ENCODE measurements at regions not wholly inside any gene's neighbourhood (a gene's known extent, or its start where the extent isn't known, plus 50 kb on each side); places are given as distances from the start of the nearest gene placed in this dataset.
A peak's percentile ranks its signal among the peaks of the same experiment; 100 is the strongest.

DNA sequence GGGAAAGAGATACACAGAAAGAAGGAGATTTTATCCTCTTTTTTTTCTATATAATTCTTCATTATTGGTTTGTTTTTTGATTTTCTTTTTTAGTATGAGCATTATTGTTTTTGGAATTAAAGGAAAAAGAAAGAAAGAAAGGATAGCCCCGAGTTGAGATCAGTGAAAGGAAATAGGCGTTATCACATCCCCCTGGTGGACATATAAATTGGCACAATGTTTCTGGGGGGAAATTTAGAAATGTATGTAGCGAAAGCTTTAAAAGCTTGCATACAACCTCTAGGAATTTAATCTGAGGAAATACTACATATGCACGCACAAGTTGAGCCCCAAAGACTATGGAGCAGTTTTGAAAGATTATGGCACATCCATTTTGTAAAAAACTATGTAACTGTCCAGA lies 226.3 kb upstream of the LDB2 start:
- Histone ChIP-seq H3K9me3 (ENCODE audit: severe bottlenecking) (no peaks in the 10 kb centered on the region), H3K27me3 (ENCODE audit: insufficient read depth, poor library complexity, severe bottlenecking) (no peaks in the 10 kb centered on the region), H3K4me3 (ENCODE audit: severe bottlenecking) (no peak overlapping the region), H3K27ac (ENCODE audit: poor library complexity, severe bottlenecking) (no peak overlapping the region), H3K4me1 (ENCODE audit: insufficient read depth, poor library complexity, severe bottlenecking) (no peaks in the 10 kb centered on the region), H3K36me3 (ENCODE audit: low read depth) (no peaks in the 10 kb centered on the region)
- DNase-seq (ENCODE audit: low spot score) (no peak), ATAC-seq (ENCODE audit: low read depth) (no peak)
- TF ChIP-seq, protein P1, sequence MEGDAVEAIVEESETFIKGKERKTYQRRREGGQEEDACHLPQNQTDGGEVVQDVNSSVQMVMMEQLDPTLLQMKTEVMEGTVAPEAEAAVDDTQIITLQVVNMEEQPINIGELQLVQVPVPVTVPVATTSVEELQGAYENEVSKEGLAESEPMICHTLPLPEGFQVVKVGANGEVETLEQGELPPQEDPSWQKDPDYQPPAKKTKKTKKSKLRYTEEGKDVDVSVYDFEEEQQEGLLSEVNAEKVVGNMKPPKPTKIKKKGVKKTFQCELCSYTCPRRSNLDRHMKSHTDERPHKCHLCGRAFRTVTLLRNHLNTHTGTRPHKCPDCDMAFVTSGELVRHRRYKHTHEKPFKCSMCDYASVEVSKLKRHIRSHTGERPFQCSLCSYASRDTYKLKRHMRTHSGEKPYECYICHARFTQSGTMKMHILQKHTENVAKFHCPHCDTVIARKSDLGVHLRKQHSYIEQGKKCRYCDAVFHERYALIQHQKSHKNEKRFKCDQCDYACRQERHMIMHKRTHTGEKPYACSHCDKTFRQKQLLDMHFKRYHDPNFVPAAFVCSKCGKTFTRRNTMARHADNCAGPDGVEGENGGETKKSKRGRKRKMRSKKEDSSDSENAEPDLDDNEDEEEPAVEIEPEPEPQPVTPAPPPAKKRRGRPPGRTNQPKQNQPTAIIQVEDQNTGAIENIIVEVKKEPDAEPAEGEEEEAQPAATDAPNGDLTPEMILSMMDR (IDR thresholded peaks at IDR 0.05; ENCODE audit: poor library complexity, severe bottlenecking) = peak; percentile 26

DNA sequence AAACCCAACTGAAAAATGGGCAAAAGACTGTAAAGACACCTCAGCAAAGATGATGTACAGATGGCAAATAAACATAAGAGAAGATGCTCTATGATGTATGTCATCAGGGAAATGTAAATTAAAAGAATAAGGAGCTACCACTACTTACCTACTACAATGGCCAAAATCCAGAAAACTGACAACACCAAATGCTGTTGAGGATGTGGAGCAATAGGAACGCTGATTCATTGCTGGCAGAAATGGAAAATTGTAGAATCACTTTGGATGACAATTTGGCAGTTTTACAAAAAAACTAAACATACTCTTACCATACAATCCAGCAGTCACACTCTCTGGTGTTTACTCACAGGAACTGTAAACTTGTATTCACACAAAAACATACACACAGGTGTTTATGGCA lies 222.3 kb upstream of the LDB2 start:
- TF ChIP-seq, protein P1 (IDR thresholded peaks at IDR 0.05; ENCODE audit: poor library complexity, severe bottlenecking) = no peak
- Histone ChIP-seq H3K27me3 (ENCODE audit: insufficient read depth, poor library complexity, severe bottlenecking) (no peaks in the 10 kb centered on the region), H3K4me1 (ENCODE audit: insufficient read depth, poor library complexity, severe bottlenecking) (no peaks in the 10 kb centered on the region), H3K36me3 (ENCODE audit: low read depth) (no peaks in the 10 kb centered on the region), H3K27ac (ENCODE audit: poor library complexity, severe bottlenecking) (no peak overlapping the region), H3K4me3 (ENCODE audit: severe bottlenecking) (no peak overlapping the region), H3K9me3 (ENCODE audit: severe bottlenecking) (no peaks in the 10 kb centered on the region)
- DNase-seq (ENCODE audit: low spot score) (no peak), ATAC-seq (ENCODE audit: low read depth) (no peak)

DNA sequence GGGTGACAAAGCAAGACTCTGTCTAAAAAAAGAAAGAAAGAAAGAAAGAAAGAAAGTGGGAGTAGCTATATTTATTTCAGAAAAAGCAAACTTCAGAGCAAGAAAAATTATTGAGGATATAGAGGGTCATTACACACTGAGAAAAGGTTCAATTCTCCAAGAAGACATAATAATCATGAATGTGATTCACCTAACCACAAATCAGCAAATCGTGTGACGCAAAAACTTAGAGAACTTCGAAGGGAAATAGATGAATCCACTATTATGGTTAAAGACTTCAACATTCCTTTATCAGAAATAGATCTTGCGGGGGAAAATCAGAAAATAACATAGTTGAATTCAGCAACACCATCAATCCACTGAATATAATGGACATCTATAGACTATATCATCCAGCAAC lies 219.3 kb upstream of the LDB2 start:
- no peaks in the 10 kb centered on the region for H3K4me1 ChIP-seq (ENCODE audit: insufficient read depth, poor library complexity, severe bottlenecking)
- ATAC-seq (ENCODE audit: low read depth) (no peak), DNase-seq (ENCODE audit: low spot score) (no peak)
- TF ChIP-seq, protein P1 (IDR thresholded peaks at IDR 0.05; ENCODE audit: poor library complexity, severe bottlenecking) = no peak
- no peaks in the 10 kb centered on the region for H3K9me3 ChIP-seq (ENCODE audit: severe bottlenecking)
- no peak overlapping the region for H3K4me3 ChIP-seq (ENCODE audit: severe bottlenecking)
- no peaks in the 10 kb centered on the region for H3K27me3 ChIP-seq (ENCODE audit: insufficient read depth, poor library complexity, severe bottlenecking)
- H3K27ac ChIP-seq (ENCODE audit: poor library complexity, severe bottlenecking) = no peak overlapping the region
- H3K36me3 ChIP-seq (ENCODE audit: low read depth) = no peaks in the 10 kb centered on the region

DNA sequence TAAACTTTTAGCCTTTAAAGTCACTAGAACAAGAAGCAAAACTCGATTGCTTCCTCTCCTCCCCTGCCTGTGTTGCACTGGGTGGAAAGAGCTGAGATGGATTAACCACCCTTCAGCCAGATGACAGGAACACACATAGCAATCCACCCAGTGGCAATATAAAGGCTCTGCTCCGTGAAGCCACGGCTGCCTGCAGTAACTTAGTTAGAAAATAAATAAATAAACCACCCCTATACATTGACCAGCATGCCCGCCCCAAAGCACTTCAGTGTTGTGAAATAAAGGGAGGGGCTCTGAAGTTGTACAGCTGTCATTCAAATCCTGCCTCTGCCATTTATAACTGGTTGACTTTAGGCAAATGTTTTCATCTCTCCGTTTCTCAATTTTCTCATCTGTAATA lies 217.1 kb upstream of the LDB2 start:
- TF ChIP-seq, protein P1 (IDR thresholded peaks at IDR 0.05; ENCODE audit: poor library complexity, severe bottlenecking) = no peak
- no peaks in the 10 kb centered on the region for H3K9me3 ChIP-seq (ENCODE audit: severe bottlenecking)
- H3K27ac ChIP-seq (ENCODE audit: poor library complexity, severe bottlenecking) = no peak overlapping the region
- no peak for ATAC-seq (ENCODE audit: low read depth)
- DNase-seq (ENCODE audit: low spot score) = no peak
- no peaks in the 10 kb centered on the region for H3K36me3 ChIP-seq (ENCODE audit: low read depth)
- no peaks in the 10 kb centered on the region for H3K27me3 ChIP-seq (ENCODE audit: insufficient read depth, poor library complexity, severe bottlenecking)
- no peak overlapping the region for H3K4me3 ChIP-seq (ENCODE audit: severe bottlenecking)
- no peaks in the 10 kb centered on the region for H3K4me1 ChIP-seq (ENCODE audit: insufficient read depth, poor library complexity, severe bottlenecking)

DNA sequence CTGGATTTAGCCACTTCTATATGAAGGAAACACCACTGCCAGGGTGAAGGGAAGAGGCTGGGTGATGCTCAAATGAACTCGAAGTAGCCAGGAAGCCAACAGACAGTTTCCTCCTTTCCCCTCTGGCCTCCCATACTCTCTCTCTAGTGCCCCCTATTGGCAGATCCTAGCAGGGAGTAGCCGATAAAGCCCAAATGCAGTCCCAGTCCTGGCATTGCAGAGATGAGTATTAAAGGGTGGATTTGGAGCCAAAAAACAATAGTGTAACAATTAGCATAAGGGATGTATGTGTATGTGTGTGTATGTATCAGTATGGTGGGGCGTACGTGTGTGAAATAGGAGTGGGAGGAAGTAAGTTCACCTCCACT lies 213.8 kb upstream of the LDB2 start:
- no peak for DNase-seq (ENCODE audit: low spot score)
- H3K27ac ChIP-seq (ENCODE audit: poor library complexity, severe bottlenecking) = no peak overlapping the region
- no peak overlapping the region for H3K4me3 ChIP-seq (ENCODE audit: severe bottlenecking)
- TF ChIP-seq, protein P1 (IDR thresholded peaks at IDR 0.05; ENCODE audit: poor library complexity, severe bottlenecking) = no peak
- no peaks in the 10 kb centered on the region for H3K4me1 ChIP-seq (ENCODE audit: insufficient read depth, poor library complexity, severe bottlenecking)
- no peak for ATAC-seq (ENCODE audit: low read depth)
- no peaks in the 10 kb centered on the region for H3K27me3 ChIP-seq (ENCODE audit: insufficient read depth, poor library complexity, severe bottlenecking)
- no peaks in the 10 kb centered on the region for H3K9me3 ChIP-seq (ENCODE audit: severe bottlenecking)
- no peaks in the 10 kb centered on the region for H3K36me3 ChIP-seq (ENCODE audit: low read depth)

Measured in RWPE2 (cell line).